Peyer's patch (tissue), 4 donors: ENCODE measurements at regions not wholly inside any gene's neighbourhood (a gene's known extent, or its start where the extent isn't known, plus 50 kb on each side); places are given as distances from the start of the nearest gene placed in this dataset.
"Not testable (repeated sequence)": the region's sequence is repeated elsewhere in the genome, so short reads cannot be mapped to it uniquely, and the experiment has no call there.

ENCODE experiments used
- DNase-seq, 3 donors: peaks; one replicate each; pipeline ENCODE4 v3.0.0-alpha.2; 2017 to 2019
- H3K27ac ChIP-seq, 4 donors: fragments of 200-600 bp; sonication (generic); one replicate each; pipeline ENCODE4 v1.5.1; 2016 to 2019
- H3K27me3 ChIP-seq, 2 donors: fragments of 200-600 bp; sonication (generic); one replicate each; pipeline ENCODE4 v1.5.1; 2019
- H3K36me3 ChIP-seq, 3 donors: fragments of 200-600 bp; sonication (generic); one replicate each; pipeline ENCODE4 v1.5.1; 2016 to 2019
- H3K4me1 ChIP-seq, 4 donors: fragments of 200-600 bp; sonication (generic); one replicate each; pipeline ENCODE4 v1.5.1; 2016 to 2019
- H3K4me3 ChIP-seq, 4 donors: fragments of 200-600 bp; sonication (generic); 1 replicate in 3 of 4; 2 replicates in 1 of 4; pipeline ENCODE4 v1.5.1; 2016 to 2019; ENCODE audit warnings: mild to moderate bottlenecking in 1 of 4
- H3K9me3 ChIP-seq, 4 donors: fragments of 200-600 bp; sonication (generic); one replicate each; pipeline ENCODE4 v1.5.1; 2016 to 2019; ENCODE audit warnings: mild to moderate bottlenecking in 1 of 4
- POLR2A ChIP-seq, 2 donors: fragments of 450-650 bp; IDR thresholded peaks; one replicate each; pipeline ENCODE4 v1.5.1; 2017; ENCODE audit warnings: antibody characterized with exemption in 2 of 2, mild to moderate bottlenecking in 2 of 2, moderate library complexity in 2 of 2
- TF ChIP-seq, protein P1 (sequence below), 6 experiments: fragments of 450-650 bp in 4 of 6; fragments of 200-600 bp in 2 of 6; sonication (generic) in 1 of 6; IDR thresholded peaks; one replicate each; pipeline ENCODE4 v1.5.1; 2017 to 2019; ENCODE audit warnings: antibody characterized with exemption in 6 of 6, mild to moderate bottlenecking in 3 of 6, moderate library complexity in 1 of 6

DNA sequence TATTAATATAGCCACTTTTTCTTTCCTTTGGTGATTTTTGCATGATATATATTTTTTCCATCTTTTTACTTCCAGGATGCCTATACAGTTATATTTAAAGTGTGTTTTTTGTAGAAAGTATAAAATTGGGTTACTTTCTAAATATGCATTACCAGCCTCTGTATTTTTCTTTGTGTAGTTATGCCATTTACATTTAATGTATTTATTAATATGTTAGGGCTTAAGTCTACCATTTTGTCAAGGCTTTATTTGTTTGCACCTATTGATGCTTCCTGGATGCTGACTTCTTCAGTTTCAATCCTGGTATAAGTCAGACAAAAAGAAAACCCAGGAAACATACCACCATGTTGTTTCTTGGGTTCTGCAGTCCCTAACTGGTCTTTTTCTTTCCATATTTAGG lies 911.1 kb upstream of the GOT2 start:
- no peaks in the 10 kb centered on the region for H3K9me3 ChIP-seq
- no peak for DNase-seq
- H3K4me3 ChIP-seq: no peak overlapping the region
- H3K4me1 ChIP-seq: no peaks in the 10 kb centered on the region
- no peak for TF ChIP-seq POLR2A (IDR thresholded peaks at IDR 0.05)
- TF ChIP-seq, protein P1, sequence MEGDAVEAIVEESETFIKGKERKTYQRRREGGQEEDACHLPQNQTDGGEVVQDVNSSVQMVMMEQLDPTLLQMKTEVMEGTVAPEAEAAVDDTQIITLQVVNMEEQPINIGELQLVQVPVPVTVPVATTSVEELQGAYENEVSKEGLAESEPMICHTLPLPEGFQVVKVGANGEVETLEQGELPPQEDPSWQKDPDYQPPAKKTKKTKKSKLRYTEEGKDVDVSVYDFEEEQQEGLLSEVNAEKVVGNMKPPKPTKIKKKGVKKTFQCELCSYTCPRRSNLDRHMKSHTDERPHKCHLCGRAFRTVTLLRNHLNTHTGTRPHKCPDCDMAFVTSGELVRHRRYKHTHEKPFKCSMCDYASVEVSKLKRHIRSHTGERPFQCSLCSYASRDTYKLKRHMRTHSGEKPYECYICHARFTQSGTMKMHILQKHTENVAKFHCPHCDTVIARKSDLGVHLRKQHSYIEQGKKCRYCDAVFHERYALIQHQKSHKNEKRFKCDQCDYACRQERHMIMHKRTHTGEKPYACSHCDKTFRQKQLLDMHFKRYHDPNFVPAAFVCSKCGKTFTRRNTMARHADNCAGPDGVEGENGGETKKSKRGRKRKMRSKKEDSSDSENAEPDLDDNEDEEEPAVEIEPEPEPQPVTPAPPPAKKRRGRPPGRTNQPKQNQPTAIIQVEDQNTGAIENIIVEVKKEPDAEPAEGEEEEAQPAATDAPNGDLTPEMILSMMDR (IDR thresholded peaks at IDR 0.05): no peak
- H3K27me3 ChIP-seq: no peaks in the 10 kb centered on the region
- no peak overlapping the region for H3K27ac ChIP-seq
- H3K36me3 ChIP-seq: no peaks in the 10 kb centered on the region

DNA sequence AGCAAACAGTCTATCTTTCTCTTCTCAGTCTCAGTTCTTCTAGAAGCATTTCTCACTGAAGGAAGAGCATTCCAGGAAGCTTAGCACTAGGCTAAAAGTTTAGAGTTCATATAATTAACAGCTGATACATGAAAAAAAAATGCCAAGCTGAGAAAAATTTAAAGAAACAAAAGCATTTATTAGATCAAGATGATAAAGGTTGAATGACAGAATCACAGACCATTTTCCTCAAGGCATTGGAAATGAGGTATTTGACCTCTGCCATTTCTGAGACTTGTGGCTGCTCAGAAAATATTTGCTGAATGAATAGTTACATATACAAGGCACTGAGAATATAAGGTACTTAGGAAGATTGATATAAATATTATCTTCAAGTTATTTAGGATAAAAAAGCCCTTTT lies 901.6 kb upstream of the GOT2 start:
- H3K27me3 ChIP-seq: no peaks in the 10 kb centered on the region
- no peak overlapping the region for H3K27ac ChIP-seq
- H3K4me3 ChIP-seq: no peak overlapping the region
- H3K36me3 ChIP-seq: no peaks in the 10 kb centered on the region
- no peaks in the 10 kb centered on the region for H3K4me1 ChIP-seq
- no peak for TF ChIP-seq POLR2A (IDR thresholded peaks at IDR 0.05)
- TF ChIP-seq, protein P1 (IDR thresholded peaks at IDR 0.05): no peak
- no peak for DNase-seq
- no peaks in the 10 kb centered on the region for H3K9me3 ChIP-seq

DNA sequence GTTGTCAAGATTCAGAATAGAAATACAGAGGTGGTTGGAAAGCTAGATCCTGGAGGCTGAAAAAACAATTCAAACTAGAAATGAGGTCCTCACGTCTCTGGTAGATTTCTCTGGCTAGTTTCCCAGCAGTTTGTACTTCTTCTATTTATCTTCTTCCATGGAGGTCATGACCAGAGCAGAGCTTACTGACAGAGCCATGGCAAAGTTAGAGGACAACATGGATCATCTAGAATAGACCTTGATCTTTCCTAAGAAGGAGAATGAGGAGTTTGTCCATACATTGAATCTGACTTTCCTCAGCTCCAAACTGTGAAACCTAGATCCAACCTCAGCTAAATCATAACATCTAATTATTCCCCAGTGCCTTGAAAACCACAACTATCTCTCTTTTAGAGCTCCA lies 900.8 kb upstream of the GOT2 start:
- Histone ChIP-seq H3K27me3 (no peaks in the 10 kb centered on the region), H3K4me1 (no peaks in the 10 kb centered on the region), H3K36me3 (no peaks in the 10 kb centered on the region), H3K9me3 (no peaks in the 10 kb centered on the region), H3K4me3 (no peak overlapping the region), H3K27ac (no peak overlapping the region)
- no peak for TF ChIP-seq POLR2A (IDR thresholded peaks at IDR 0.05)
- TF ChIP-seq, protein P1 (IDR thresholded peaks at IDR 0.05): no peak
- DNase-seq: no peak

DNA sequence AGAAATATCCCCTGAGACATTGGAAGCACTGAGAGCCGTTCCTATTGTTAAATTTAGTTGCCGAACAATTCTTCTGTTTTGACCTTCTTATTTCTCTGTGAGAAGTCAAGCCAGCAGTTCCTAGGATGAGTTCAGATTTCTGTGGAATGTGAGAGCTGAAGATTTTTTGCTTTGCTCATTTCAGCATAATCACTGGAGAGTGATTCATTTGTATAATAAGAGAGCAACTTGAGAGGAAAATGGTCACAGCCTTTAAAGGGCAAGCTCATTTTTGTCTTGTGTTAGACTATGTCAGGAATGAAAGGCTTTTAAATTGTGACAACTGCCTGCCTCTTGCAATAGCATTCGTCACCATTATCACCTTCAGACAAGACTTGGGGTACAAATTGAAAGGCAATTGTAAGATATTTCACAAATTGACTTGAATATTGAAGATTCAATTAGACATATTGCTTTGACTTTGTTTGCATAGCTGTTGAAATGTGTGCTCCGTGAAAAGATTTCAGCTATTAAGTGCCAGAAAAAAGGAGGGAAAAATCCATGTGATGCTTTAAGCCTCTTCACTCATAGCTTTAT lies 900.0 kb upstream of the GOT2 start:
- no peak overlapping the region for H3K27ac ChIP-seq
- H3K4me1 ChIP-seq: no peaks in the 10 kb centered on the region
- no peak for DNase-seq
- no peaks in the 10 kb centered on the region for H3K9me3 ChIP-seq
- TF ChIP-seq, protein P1 (IDR thresholded peaks at IDR 0.05): no peak
- TF ChIP-seq POLR2A (IDR thresholded peaks at IDR 0.05): no peak
- H3K4me3 ChIP-seq: no peak overlapping the region
- no peaks in the 10 kb centered on the region for H3K36me3 ChIP-seq
- H3K27me3 ChIP-seq: no peaks in the 10 kb centered on the region

DNA sequence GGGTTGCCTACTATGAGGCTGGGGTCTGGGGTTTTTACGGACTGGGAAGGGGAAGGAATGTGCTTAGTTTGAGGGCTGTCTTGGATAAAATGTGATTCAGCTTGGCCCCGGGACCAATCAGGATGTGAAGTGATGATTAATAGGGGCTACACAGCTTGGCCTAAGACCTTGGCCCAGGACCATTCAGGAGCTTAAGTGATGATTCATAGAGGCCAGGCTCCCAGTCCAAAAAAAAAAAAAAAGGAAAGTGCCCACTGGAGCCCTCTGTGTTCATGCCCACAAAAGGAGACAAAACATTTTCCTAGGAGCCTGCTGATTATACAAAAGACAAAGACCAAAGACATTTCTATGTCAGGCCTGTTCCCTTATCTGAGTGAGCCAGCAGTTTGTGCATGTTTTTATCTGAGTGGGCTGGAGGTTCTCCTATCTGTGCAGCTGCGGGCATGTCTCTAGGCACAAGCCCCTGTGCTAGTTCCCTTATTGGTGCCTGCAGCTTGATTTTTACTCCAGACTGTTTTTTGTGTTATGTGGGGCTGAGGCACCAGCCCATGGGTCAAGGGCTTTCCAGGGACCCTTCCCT lies 898.2 kb upstream of the GOT2 start:
- Histone ChIP-seq H3K27me3 (no peaks in the 10 kb centered on the region), H3K4me1 (no peaks in the 10 kb centered on the region), H3K4me3 (no peak overlapping the region), H3K27ac (no peak overlapping the region), H3K36me3 (no peaks in the 10 kb centered on the region), H3K9me3 (no peaks in the 10 kb centered on the region)
- no peak for TF ChIP-seq POLR2A (IDR thresholded peaks at IDR 0.05)
- TF ChIP-seq, protein P1 (IDR thresholded peaks at IDR 0.05): no peak
- no peak for DNase-seq

DNA sequence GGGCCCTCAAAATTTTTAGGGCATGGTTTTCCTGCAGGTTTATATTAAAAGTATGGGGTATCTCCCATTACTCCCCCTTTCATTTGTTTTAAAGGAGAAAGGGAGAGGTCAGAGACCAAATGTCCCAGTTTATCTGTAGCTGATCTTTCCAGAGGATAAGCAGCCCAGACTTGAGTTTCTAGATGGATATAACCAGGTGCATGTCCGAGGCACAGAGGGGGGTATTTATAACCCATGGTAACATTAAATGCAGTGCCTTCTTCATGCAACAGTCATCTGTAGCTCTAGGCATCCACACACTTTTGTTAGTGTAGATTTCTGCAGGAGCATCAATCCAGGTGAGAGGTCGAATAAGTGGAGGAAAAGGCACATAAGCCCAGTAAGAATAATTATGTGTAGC lies 890.3 kb upstream of the GOT2 start:
- not testable (repeated sequence) for H3K4me3 ChIP-seq, H3K27me3 ChIP-seq, H3K36me3 ChIP-seq, DNase-seq, H3K9me3 ChIP-seq, H3K27ac ChIP-seq, H3K4me1 ChIP-seq
